ENCODE measurements at regions not wholly inside any gene's neighbourhood (a gene's known extent, or its start where the extent isn't known, plus 50 kb on each side); places are given as distances from the start of the nearest gene placed in this dataset.

GRCh38 chr6:129911732-129912131 lies 50.6 kb upstream of the TMEM244 start:
- no peak for TF ChIP-seq CTCF (IDR thresholded peaks at IDR 0.05)
- no peak for TF ChIP-seq EP300 (IDR thresholded peaks at IDR 0.05)
- TF ChIP-seq POLR2AphosphoS5 (IDR thresholded peaks at IDR 0.05) = no peak
- TF ChIP-seq POLR2A (IDR thresholded peaks at IDR 0.05) = no peak
- Histone ChIP-seq H3K4me3 (no peak overlapping the region), H3K9me3 (no peaks in the 10 kb centered on the region), H3K27me3 (no peaks in the 10 kb centered on the region), H3K4me1 (no peaks in the 10 kb centered on the region), H3K36me3 (no peaks in the 10 kb centered on the region), H3K27ac (no peak overlapping the region)
- ATAC-seq (ENCODE audit: low FRiP score in 2 of 2) (no peak), DNase-seq (no peak)
- 33 to 46% methylated on average over 1 of the region's 1 CpG for WGBS, 2 donors
